Caco-2 (cell line): ENCODE measurements at regions not wholly inside any gene's neighbourhood (a gene's known extent, or its start where the extent isn't known, plus 50 kb on each side); places are given as distances from the start of the nearest gene placed in this dataset.

ENCODE experiments used
- BruUV-seq: library from RNA; stranded (reverse); fragments of 400-500 nt; replicated peaks from 2 replicates; lab custom pipeline; 2021; lab: Mats Ljungman, UMichigan
- CTCF ChIA-PET: fragments of 300-600 bp; sonication (Branson Sonifier 250); formaldehyde crosslinking; loops from one replicate; lab custom pipeline; 2022; ENCODE audit warnings: antibody characterized with exemption; lab: Charles Lee
- POLR2A ChIA-PET: fragments of 300-600 bp; sonication (Branson Sonifier 250); formaldehyde crosslinking; loops from one replicate; lab custom pipeline; 2022; ENCODE audit warnings: antibody characterized with exemption; lab: Charles Lee
- DNase-seq, 2 experiments: peaks; one replicate each; pipeline versions ENCODE4 v3.0.0 to v3.0.0-alpha.2; 2020 to 2022
- H3K27me3 ChIP-seq: replicated peaks from 2 replicates; pipeline ENCODE4 v1.6.0; 2011; ENCODE audit warnings: low read length; ENCODE audit not compliant: control insufficient read depth, insufficient read depth
- H3K36me3 ChIP-seq: 2 replicates; pipeline ENCODE4 v1.5.1; 2011; ENCODE audit warnings: low read length; ENCODE audit not compliant: control insufficient read depth, insufficient read depth
- H3K4me1 ChIP-seq: fragments of 250-450 bp; sonication (Bioruptor Pico); 2 replicates; pipeline ENCODE4 v1.5.1; 2020; ENCODE audit warnings: mild to moderate bottlenecking
- H3K4me3 ChIP-seq: 2 replicates; pipeline ENCODE4 v1.5.1; 2011; ENCODE audit warnings: low read depth, mild to moderate bottlenecking, control low read depth, low read length
- H3K9me3 ChIP-seq: fragments of 250-450 bp; sonication (Bioruptor Pico); 2 replicates; pipeline ENCODE4 v1.5.1; 2020; ENCODE audit warnings: mild to moderate bottlenecking, moderate library complexity
- H3K27ac Mint-ChIP-seq: one replicate; pipeline ENCODE4 v1.8.0; 2022; ENCODE audit warnings: mixed read lengths; ENCODE audit not compliant: unreplicated experiment
- H3K27me3 Mint-ChIP-seq: one replicate; pipeline ENCODE4 v1.8.0; 2022; ENCODE audit warnings: mixed read lengths; ENCODE audit not compliant: insufficient read depth, unreplicated experiment
- H3K36me3 Mint-ChIP-seq: one replicate; pipeline ENCODE4 v1.8.0; 2022; ENCODE audit warnings: mild to moderate bottlenecking, mixed read lengths; ENCODE audit not compliant: insufficient read depth, unreplicated experiment
- H3K4me1 Mint-ChIP-seq: one replicate; pipeline ENCODE4 v1.8.0; 2022; ENCODE audit warnings: low read depth, mixed read lengths; ENCODE audit not compliant: unreplicated experiment
- H3K4me3 Mint-ChIP-seq: one replicate; pipeline ENCODE4 v1.8.0; 2022; ENCODE audit warnings: mild to moderate bottlenecking, moderate library complexity, mixed read lengths; ENCODE audit not compliant: unreplicated experiment
- H3K9me3 Mint-ChIP-seq: one replicate; pipeline ENCODE4 v1.8.0; 2022; ENCODE audit warnings: mixed read lengths; ENCODE audit not compliant: unreplicated experiment
- CTCF ChIP-seq, 2 experiments: fragments of 200-600 bp in 1 of 2; IDR thresholded peaks; 1 replicate in 1 of 2; 2 replicates in 1 of 2; pipeline versions ENCODE4 v1.5.1 to v1.8.0; 2011 to 2022; ENCODE audit warnings: antibody characterized with exemption in 1 of 2, control low read depth in 1 of 2, inconsistent platforms in 1 of 2, low read depth in 1 of 2, low read length in 1 of 2, mild to moderate bottlenecking in 1 of 2, moderate library complexity in 1 of 2; ENCODE audit not compliant: insufficient read depth in 1 of 2, severe bottlenecking in 1 of 2, unreplicated experiment in 1 of 2
- intact Hi-C: fragments of 100-400 bp; cut with micrococcal nuclease; formaldehyde crosslinking; loops from one replicate; pipeline ENCODE4 v1.10.0; 2022; ENCODE audit not compliant: unreplicated experiment

GRCh38 chr12:73906757-73907156 is 630.9 kb upstream of the ATXN7L3B start:
- H3K9me3 Mint-ChIP-seq: no peaks in the 10 kb centered on the region
- no peak for DNase-seq
- H3K4me3 Mint-ChIP-seq: no peak overlapping the region
- no peaks in the 10 kb centered on the region for H3K27me3 Mint-ChIP-seq
- no peaks in the 10 kb centered on the region for H3K4me1 ChIP-seq
- no peak for TF ChIP-seq CTCF (IDR thresholded peaks at IDR 0.05; ENCODE audit: insufficient read depth in 1 of 2, low read depth in 1 of 2, low read length in 1 of 2, severe bottlenecking in 1 of 2, unreplicated experiment in 1 of 2)
- no peak overlapping the region for H3K4me3 ChIP-seq
- no peak overlapping the region for H3K27ac Mint-ChIP-seq
- no peaks in the 10 kb centered on the region for H3K27me3 ChIP-seq
- no peaks in the 10 kb centered on the region for H3K4me1 Mint-ChIP-seq
- POLR2A ChIA-PET: no interaction called here
- CTCF ChIA-PET: no interaction called here
- H3K36me3 ChIP-seq: no peaks in the 10 kb centered on the region
- intact Hi-C loops: no loop called here
- H3K9me3 ChIP-seq: no peaks in the 10 kb centered on the region; the same call in 1 of the 2 replicates
- no TSS peak for BruUV-seq
- H3K36me3 Mint-ChIP-seq: no peaks in the 10 kb centered on the region

- Mint-ChIP-seq H3K4me3 (no peak overlapping the region), H3K27ac (no peak overlapping the region), H3K4me1 (no peaks in the 10 kb centered on the region), H3K36me3 (no peaks in the 10 kb centered on the region), H3K9me3 (no peaks in the 10 kb centered on the region), H3K27me3 (no peaks in the 10 kb centered on the region)
- Histone ChIP-seq H3K4me1 (no peaks in the 10 kb centered on the region), H3K36me3 (no peaks in the 10 kb centered on the region), H3K4me3 (no peak overlapping the region), H3K27me3 (no peaks in the 10 kb centered on the region), H3K9me3 (no peaks in the 10 kb centered on the region)
- ChIA-PET POLR2A (no interaction called here), CTCF (interaction anchor here (0.5 to 0.9 kb wide), 3 partner anchors 480 to 711 kb away, joined by 4 read pairs; no protein-coding TSS in a partner anchor)
- TF ChIP-seq CTCF (IDR thresholded peaks at IDR 0.05; ENCODE audit: insufficient read depth in 1 of 2, low read depth in 1 of 2, low read length in 1 of 2, severe bottlenecking in 1 of 2, unreplicated experiment in 1 of 2): peak; percentile 48 to 54
- DNase-seq: peak in 1 of 2 experiments; percentile 22
- intact Hi-C loops: loop anchor here (1.0 to 5.0 kb wide), 5 partner anchors 86 to 476 kb away; no protein-coding TSS in a partner anchor
- BruUV-seq: no TSS peak
Measured at GRCh38 chr12:73935817-73936216, 601.8 kb upstream of the ATXN7L3B start.

- no peak overlapping the region for H3K4me3 Mint-ChIP-seq
- intact Hi-C loops: no loop called here
- POLR2A ChIA-PET: no interaction called here
Measured at GRCh38 chr12:73947326-73948026, 590.2 kb upstream of the ATXN7L3B start.

More at GRCh38 chr12:73947326-73948026, 590.2 kb upstream of the ATXN7L3B start:
- Histone ChIP-seq H3K4me3 (no peak overlapping the region), H3K4me1 (no peaks in the 10 kb centered on the region), H3K27me3 (no peaks in the 10 kb centered on the region), H3K9me3 (no peaks in the 10 kb centered on the region), H3K36me3 (no peaks in the 10 kb centered on the region)
- no peak for DNase-seq
- TF ChIP-seq CTCF (IDR thresholded peaks at IDR 0.05; ENCODE audit: insufficient read depth in 1 of 2, low read depth in 1 of 2, low read length in 1 of 2, severe bottlenecking in 1 of 2, unreplicated experiment in 1 of 2): no peak
- no peaks in the 10 kb centered on the region for H3K36me3 Mint-ChIP-seq
- no peak overlapping the region for H3K27ac Mint-ChIP-seq
- CTCF ChIA-PET: no interaction called here
- H3K27me3 Mint-ChIP-seq: peaks cover 8% of the 10 kb centered on the region
- no TSS peak for BruUV-seq
- no peaks in the 10 kb centered on the region for H3K4me1 Mint-ChIP-seq
- H3K9me3 Mint-ChIP-seq: no peaks in the 10 kb centered on the region
